GM18508 (cell line): ENCODE measurements at regions not wholly inside any gene's neighbourhood (a gene's known extent, or its start where the extent isn't known, plus 50 kb on each side); places are given as distances from the start of the nearest gene placed in this dataset.

Experiments used
- ATAC-seq: cut with Tn5 transposase; IDR thresholded peaks from one replicate; pipeline ENCODE4 v1.9.1; 2021; ENCODE audit warnings: moderate number of reproducible peaks; ENCODE audit not compliant: insufficient read depth, unreplicated experiment

DNA sequence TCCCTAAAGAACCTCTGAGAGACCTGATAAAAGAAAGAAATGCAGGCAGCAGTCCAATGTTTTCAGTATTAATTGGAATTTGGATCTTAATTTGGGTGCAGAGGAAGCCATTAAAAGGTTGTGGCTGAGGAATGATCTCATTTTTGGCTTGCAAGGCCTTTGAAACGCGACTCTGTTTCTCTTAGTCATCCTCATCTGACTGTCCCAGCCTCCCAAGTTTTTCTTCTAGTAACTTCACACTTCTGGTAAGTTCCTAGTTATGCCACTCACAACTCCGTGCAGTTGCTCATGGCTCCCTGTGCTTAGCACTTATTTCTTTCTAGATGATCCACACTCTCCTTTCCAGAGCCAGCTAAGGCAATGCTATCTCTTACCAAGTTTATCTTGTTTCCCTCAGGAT lies 147.4 kb upstream of the USP24 start:
- no peak for ATAC-seq

DNA sequence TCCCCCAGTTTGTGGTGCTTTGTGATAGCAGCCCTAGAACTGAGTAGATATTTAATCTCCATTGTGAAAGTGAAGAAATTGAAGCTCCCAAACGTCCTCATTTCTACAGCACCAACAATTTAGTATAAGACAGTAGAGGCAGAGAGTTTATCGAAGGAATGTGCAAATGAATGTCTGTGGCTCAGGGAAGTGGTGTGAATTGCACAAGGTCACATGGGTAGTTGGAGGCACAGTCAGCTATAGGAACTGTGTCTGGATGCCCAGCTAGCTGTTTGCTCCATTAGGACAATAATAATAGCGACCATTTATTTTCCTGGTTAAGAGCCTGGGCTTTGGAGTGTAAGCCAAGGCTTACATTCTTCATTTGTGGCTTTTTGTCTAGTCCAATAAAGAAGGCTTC lies 144.4 kb upstream of the USP24 start:
- ATAC-seq = no peak

DNA sequence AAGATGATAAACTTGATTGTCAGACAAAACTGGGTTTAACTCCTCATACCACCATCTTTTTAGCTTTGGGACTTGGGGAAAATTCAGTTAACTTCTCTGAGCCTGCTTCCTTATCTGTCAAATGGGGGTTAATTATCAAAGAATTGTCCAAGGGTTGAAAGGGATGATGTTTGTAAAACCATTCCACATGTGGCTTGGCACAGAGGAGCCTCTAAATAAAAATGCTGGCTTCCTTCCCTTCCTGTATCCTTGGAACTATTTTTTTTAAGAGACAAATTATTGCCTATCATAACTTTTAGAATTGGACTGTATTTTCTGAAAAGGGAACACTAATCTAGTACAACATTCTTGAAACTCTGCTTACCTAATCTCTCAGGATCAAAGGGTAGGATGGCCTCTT lies 143.4 kb upstream of the USP24 start:
- no peak for ATAC-seq

DNA sequence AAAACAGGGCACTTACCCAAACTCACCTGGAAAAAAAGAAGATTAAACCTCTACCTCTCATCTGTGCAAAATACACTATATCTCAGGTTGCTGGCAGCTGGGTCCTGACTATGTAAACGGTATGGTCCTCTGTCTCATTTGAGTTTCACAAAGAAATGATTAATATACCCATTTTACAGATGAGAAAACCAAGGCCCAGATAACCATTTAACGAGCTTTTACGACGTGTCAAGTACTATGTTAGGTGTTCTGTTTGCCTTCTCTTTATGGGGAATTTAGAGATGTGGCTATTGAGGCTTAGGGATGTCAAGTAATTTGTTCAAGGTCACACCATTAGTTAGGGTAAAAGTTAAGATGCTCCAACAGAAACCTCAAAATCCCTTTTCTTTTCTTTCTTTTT lies 140.4 kb upstream of the USP24 start:
- no peak for ATAC-seq

DNA sequence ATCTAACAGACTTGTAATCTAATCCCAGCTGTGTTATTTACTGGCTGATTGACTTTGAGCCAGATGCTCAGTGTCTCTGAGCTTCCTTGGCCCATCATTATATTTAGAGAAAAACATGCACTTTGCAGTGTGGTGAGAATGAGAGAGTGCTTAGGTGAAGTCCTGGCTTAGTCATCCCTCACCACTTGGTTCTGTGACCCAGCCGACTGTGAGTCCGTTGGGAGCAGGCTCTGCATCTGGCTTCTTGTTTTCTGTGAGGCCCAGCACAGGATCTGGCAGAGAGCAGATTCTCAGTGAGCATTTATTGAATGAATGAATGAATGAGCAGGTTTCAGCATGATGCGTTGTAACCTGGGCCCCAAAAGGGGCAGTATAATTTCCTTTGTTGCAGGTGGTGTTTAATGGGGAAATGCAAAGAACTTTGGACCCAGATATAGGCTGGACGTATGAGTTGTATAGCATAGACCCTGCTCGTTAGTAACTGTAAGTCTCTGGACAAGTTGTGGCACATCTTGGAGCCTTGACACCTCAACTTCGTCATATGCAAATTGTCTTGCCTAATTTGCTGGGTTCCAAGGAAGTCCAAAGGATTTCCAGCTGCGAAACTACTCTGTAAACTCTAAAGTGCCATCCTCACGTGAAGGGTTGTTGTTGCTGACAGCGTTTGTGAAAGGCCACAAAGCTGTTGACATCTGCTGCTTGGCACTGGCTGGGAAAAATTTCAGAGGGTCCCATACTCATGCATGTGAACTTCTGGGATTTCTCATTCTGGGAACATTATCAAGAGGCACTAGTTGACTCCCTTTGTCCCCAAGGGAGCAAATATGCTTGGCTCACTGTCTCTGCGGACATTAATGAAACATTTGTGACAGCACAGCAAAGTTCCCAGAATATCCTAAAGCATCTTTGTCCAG lies 138.8 kb upstream of the USP24 start:
- no peak for ATAC-seq

DNA sequence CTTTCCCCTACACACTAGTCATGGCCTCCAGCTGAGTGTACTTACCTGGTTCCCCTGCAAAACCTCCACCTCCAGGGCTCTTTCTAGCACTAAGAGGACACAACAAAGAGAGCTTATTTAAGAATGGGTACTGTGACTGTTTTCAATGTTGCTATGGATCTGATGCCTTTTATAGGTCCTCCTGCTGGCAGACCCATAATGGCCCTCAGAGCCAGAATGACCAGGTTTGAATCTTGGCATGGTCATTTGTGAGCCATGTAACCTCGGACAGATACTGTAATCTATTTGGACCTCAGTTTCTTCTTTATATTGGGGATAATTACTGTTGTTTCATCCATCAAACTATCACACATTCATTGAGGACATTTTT lies 137.6 kb upstream of the USP24 start:
- no peak for ATAC-seq

DNA sequence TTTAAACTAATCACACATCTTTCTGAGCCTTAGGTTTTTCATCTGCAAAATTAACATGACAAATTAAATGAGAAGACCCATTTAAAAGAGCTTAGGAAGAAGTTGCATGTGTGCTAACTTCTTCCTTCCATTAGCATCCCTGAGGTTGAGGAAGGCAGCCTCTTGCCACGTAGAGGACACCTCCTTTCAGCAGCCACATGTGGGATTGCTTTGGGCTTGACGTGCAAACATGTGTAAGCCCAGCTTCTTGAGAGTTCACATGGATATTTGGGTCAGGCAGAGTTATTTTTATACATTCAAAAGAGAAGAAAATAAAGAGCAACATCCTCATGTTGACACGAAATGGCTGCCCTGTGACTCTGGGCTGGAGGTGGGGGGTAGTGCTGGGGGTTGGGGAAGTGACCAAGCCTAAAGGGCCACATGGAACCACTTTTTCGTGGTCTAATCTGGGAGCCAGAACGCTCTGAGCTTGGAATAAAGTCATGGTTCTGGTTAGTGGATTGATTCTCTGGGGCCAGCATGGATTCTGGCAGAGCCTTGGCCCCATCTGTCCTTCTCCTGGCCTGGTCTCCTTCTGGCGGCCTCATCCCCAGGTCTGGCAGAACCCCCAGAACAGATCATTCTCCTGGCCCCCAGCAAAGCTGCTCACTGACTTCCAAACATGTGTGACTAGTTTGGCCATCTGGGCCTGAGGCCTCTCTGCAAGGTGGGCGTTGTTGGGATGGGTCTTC lies 137.1 kb upstream of the USP24 start:
- ATAC-seq = no peak

DNA sequence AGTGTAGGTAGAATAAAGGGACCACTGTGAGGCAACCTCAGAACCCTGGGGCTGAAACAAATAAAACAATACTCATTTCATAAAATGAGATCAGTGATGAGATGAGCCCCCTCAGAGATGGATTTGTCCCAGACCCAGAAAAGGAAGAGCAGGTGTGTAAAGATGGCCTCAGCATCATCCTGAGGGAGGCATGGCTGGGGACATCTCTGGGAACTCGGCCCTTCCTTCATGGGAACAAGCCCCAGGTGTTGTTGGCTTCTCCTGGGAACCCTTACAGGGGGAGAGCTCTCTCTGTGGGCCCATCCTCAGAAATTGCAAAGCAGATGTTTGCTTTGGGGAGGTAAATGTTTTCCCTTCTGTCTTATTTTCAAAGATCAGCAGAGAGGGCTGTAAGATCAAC lies 133.2 kb upstream of the USP24 start:
- no peak for ATAC-seq

DNA sequence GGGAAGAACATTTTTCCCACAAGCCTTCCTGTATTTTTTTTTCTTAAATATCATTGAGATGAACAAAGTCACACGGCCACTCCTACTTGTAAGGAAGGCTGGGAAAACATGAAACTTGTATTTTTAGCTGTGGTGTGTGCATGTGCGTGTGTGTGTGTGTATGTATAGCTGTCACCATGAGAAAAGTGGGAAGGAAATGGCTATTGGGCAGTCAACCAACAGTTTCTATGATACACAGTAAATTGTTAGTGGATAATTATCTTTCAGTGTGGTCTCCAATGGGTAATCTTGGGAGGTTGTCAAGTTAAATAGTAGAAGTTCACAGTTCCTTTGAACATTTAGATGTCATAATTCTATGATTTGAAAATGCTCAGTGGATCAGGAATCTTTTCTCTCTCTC lies 132.7 kb upstream of the USP24 start:
- ATAC-seq = no peak

DNA sequence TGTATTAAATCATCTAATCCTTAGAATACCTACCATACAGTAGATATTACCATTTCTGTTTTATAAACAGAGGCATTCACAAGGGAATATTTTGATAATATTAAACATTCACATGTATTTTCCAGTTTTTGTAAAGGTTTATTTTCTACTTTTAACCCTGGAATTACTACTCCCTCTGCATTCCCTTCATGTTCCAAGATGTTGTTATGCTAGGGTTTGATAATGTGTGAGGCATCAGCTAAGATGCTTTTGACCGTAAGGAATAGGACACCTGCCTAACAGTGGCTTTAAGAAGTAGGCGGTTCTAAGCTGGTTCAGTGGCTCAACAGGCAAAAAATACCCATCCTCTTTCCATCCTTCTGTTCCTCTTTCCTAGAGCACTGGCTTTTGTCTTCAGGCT lies 131.9 kb upstream of the USP24 start:
- no peak for ATAC-seq

DNA sequence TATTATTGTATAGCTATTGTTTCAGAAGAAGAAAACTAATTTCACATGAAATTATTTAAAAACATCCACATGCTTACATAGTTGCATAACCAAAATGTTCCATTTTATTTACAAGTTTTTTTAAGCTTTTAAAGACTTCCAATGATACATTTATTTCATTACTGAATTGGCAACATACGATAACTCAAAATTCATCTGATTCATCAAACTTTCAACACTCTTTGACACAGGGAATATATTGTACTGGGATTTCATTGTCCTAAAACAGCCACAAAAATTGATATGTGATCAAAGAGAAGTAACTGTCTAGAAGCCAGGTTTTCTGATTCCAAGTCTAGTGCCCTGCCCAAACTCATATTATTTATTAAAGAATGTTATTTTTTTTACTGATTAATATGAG lies 131.4 kb upstream of the USP24 start:
- no peak for ATAC-seq

DNA sequence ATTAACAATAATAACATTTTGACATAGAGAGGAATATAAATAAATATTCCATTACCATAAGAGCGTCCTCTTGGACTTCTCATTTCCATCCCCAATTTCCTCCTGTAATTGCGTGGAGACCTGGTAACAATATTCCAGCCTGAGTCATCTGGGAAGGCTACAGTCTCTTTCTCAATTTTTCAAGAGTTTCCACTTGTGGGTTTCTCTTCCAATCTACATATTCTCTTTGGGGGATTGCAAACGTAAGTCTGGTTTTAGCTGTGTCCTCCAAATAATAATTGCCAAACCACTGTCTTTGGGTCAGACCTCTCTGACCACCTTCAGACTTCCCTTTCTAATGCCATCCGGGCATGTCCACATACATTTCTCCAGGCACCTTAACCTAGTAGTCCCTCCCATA lies 124.5 kb upstream of the USP24 start:
- ATAC-seq = no peak

DNA sequence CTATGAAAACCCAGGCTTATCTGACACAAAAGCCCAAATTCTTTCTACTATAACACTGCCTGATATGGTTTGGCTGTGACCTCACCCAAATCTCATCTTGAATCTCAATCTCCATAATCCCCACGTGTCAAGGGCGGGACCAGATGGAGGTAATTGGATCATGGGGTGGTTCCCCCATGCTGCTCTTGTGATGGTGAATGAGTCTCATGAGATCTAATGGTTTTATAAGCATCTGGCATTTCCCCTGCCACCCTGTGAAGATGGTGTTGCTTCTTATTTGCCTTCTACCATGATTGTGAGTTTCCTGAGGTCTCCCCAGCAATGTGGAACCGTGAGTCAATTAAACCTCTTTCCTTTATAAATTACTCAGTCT lies 123.3 kb upstream of the USP24 start:
- no peak for ATAC-seq

DNA sequence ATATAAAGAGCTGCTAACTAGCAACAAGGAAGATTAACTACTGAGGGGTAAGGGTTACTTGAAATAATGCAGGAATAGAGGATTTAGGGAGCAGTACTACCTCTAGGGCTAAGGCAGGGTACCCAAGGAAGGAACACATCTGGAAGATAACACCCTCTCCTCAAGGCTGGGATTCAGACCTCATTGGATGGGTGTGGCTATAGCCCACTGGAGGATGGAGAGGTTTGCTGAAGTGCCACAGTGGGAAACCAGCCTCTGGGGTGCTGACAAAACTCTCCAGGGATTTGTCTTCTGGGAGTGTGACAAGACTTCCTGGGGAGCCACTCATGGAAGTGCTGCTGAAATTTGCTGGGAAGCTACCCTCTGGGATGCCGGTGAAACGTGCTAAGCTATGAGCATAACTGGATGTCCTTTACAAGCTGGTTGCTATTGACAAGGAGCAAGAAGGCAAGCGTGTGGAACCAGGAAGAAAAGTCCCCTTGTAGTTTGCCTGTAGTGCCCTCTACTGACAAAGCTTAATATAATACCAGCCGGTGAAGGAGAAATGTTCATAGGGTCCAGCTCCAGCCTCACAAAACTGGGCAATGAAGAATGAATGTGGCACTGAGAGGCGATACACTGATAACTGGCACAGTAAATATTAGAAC lies 122.8 kb upstream of the USP24 start:
- no peak for ATAC-seq

DNA sequence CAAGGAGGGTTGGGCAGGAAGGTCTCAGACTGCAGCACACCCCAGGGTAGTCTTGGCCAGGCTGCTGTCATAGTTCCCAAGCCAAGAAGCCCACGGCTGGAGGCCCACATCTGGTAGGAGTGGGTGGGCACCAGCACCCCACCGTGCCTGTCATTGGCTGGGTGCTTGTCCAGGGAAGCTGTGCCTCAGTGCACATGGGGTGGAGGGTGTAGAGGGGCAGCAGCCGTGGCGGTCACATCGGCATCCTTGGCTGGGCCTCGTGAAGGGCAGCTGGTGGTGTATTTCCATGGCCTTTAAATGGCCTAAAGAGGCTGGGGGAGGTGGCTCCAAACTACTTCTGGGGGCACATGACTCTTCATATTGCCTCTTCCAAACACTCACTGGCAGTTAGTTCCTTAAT lies 119.6 kb upstream of the USP24 start:
- ATAC-seq = no peak

DNA sequence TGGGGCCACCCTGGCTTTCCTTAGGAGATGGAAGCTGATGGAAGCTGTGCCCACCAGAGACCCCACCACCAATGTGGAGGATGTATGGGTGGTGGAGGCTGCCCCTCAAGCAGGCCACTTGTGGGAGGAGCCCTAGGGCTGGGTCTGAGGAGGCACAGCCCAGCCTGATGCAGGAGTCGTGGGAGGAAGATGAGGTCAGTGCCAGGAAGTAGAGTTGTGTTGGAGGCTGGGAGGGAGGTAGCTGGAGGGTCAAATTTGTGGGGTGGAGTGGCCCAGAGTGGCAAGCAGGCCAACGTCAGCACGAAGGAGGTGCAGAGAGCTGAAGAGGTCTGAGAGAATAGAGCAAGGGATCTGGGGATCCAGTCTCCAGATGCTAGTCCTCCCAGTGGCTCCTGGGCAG lies 119.0 kb upstream of the USP24 start:
- no peak for ATAC-seq

DNA sequence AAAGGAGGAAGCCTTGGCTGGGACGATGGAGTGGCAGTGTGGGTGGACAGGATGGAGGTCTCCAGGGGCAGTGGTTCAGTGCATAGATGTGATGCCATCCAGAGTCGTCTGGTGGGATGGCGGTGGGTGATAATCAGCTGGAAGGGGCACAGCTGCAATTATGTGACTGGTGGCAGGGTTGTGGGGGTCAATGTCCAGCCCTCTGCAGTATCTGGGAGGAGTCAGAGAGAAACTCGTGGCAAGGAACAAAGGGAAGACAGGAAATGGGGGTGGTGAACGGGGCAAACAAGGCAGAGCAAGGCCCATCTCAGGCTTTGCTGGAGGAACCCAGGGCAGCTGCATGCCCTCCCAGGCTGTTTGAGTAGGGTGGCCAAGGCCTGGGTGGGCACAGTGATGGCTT lies 118.3 kb upstream of the USP24 start:
- ATAC-seq = no peak

DNA sequence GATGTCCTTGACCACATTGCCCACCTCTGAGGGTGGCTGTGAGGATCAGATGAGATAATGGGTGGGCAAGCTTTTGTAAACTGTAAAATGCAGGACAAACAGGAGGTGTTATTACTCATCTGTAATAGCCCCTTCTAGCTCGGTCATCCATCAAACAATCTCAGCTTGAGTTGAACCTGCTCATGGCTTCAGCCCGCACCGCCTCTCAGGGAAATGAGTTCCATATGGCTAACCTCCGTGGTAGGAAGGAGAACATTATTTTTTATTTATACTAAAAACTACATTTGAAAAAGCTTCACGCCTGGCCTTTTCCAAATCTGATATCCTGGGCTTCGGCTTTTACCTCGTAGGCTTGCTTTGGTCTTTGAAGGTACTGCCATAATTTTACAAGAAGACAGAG lies 116.2 kb upstream of the USP24 start:
- no peak for ATAC-seq

DNA sequence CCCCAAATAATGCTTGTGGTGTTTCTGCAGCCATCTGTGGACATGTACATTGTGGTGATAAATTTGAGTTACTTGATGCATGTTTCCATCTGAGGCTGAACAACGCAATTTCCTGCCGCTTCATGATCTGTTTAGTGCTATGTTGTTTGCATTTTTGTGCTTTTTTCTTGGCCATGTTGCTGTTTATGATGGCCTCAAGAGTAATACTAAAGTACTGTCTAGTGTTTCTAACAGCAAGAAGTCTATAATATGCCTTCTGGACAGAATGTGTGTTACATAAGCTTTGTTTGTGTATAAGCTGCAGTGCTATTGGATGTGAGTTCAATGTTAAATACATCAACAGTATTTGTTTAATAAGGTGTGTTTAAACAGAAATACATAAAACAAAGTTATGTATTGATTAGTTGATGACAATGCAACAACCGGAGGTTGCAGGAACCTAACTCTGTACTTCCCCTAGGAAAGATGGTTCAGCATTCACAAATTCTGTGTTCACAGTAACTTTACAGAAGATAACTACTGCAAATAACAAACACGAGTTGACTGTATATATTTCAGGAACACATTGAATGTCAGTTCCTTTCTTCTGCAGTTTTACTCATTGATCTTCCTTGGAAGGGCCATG lies 114.8 kb upstream of the USP24 start:
- no peak for ATAC-seq

DNA sequence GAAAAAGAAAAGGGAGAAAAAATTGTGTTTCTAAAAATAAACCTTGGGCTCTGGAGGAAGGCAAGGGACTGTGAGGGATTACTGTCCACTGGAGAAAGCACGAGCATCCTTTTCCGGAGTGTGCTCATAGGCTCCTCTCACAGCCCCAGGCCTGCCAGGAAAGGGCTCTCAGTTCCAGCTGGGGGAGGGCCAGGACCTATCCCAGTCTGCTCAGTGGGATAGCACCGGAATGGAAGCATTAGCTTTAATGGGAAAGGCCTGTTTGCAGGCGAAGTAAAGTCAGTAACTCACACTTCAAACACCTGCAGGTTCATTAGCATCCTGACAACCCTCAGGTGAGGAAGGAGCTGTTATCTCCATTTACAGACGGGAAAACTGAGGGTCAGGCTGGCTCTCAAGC lies 113.9 kb upstream of the USP24 start:
- ATAC-seq = no peak
